ENCODE measurements at regions not wholly inside any gene's neighbourhood (a gene's known extent, or its start where the extent isn't known, plus 50 kb on each side); places are given as distances from the start of the nearest gene placed in this dataset.

GRCh38 chr4:189177130-189177529, 763.5 kb upstream of the FRG1 start:
- intact Hi-C loops (cut with DNase I; ENCODE audit: low total_unique reads) = no loop called here
- no peak for DNase-seq (ENCODE audit: low spot score in 2 of 2)
- 52 to 71% methylated on average over 5 of the region's 5 CpGs for WGBS, 2 donors
- H3K4me3 ChIP-seq (ENCODE audit: low read depth, poor library complexity, severe bottlenecking) = no peak overlapping the region
- no peak for TF ChIP-seq POLR2A (IDR thresholded peaks at IDR 0.05)
- TF ChIP-seq CTCF (IDR thresholded peaks at IDR 0.05) = no peak

GRCh38 chr4:189178125-189178746, 762.4 kb upstream of the FRG1 start:
- TF ChIP-seq CTCF (IDR thresholded peaks at IDR 0.05) (no peak), POLR2A (IDR thresholded peaks at IDR 0.05) (no peak)
- intact Hi-C loops (cut with DNase I; ENCODE audit: low total_unique reads) = no loop called here
- DNase-seq (ENCODE audit: low spot score in 2 of 2) = no peak
- H3K4me3 ChIP-seq (ENCODE audit: low read depth, poor library complexity, severe bottlenecking) = no peak overlapping the region
- WGBS, 2 donors = 76 to 90% methylated on average over 3 of the region's 3 CpGs

GRCh38 chr4:189185810-189186432, 754.8 kb upstream of the FRG1 start:
- H3K4me3 ChIP-seq (ENCODE audit: low read depth, poor library complexity, severe bottlenecking) = no peak overlapping the region
- DNase-seq (ENCODE audit: low spot score in 2 of 2) = no peak
- TF ChIP-seq POLR2A (IDR thresholded peaks at IDR 0.05) (no peak), CTCF (IDR thresholded peaks at IDR 0.05) (no peak)
- intact Hi-C loops (cut with DNase I; ENCODE audit: low total_unique reads) = no loop called here
- WGBS, 2 donors = 49% methylated on average over 7 of the region's 7 CpGs

GRCh38 chr4:189187531-189188052, 753.1 kb upstream of the FRG1 start:
- TF ChIP-seq POLR2A (IDR thresholded peaks at IDR 0.05) (no peak), CTCF (IDR thresholded peaks at IDR 0.05) (no peak)
- H3K4me3 ChIP-seq (ENCODE audit: low read depth, poor library complexity, severe bottlenecking) = no peak overlapping the region
- DNase-seq (ENCODE audit: low spot score in 2 of 2) = no peak
- intact Hi-C loops (cut with DNase I; ENCODE audit: low total_unique reads) = no loop called here
- WGBS, 2 donors = 77 to 80% methylated on average over 2 of the region's 2 CpGs

- H3K4me3 ChIP-seq (ENCODE audit: low read depth, poor library complexity, severe bottlenecking) = no peak overlapping the region
- WGBS, 2 donors = 92 to 94% methylated on average over 10 of the region's 10 CpGs
- TF ChIP-seq CTCF (IDR thresholded peaks at IDR 0.05) (no peak), POLR2A (IDR thresholded peaks at IDR 0.05) (no peak)
- no peak for DNase-seq (ENCODE audit: low spot score in 2 of 2)
- intact Hi-C loops (cut with DNase I; ENCODE audit: low total_unique reads) = no loop called here
These were observed 742.0 kb upstream of the FRG1 start for GRCh38 chr4:189198624-189199023.

All from lower leg skin (tissue), 4 donors.